ENCODE measurements at regions not wholly inside any gene's neighbourhood (a gene's known extent, or its start where the extent isn't known, plus 50 kb on each side); places are given as distances from the start of the nearest gene placed in this dataset.

DNA sequence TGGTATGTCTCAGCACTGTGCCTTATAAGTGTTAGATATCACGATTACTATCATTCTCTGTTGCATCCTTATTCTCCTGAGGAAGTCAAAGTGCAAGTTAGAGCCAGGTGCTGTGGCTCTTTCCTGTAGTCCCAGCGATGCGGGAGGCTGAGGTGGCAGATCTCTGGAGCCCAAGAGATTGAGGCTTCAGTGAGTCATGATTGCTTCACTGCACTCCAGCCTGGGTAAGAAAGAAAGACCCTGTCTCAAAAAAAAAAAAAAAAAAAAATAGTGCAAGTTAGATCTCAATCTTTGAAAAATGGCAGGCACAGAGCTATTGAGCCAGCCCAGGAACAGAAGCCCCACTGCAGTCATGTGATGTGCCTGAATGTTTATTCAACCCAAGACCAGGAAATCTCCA is 147.8 kb upstream of the POGK start:
- Histone ChIP-seq H3K18ac (ENCODE audit: low read depth in 1 of 2, low read length in 2 of 2) (no peak overlapping the region), H3K4me1 (ENCODE audit: control insufficient read depth, insufficient read depth, low read depth, low read length) (no peaks in the 10 kb centered on the region), H3K14ac (ENCODE audit: low read length in 2 of 2) (no peak overlapping the region), H3K4me3 (ENCODE audit: insufficient read depth in 1 of 2, low read depth in 1 of 2, low read length in 2 of 2) (no peak overlapping the region), H3K9me3 (ENCODE audit: control insufficient read depth, low read length) (peaks cover 4% of the 10 kb centered on the region), H3K79me1 (replicated peaks; ENCODE audit: low read length, poor library complexity, severe bottlenecking) (no peaks in the 10 kb centered on the region), H2BK12ac (ENCODE audit: low read length in 2 of 2) (no peak overlapping the region), H3K27ac (ENCODE audit: low read length, poor library complexity, severe bottlenecking) (no peak overlapping the region), H4K8ac (ENCODE audit: low read length) (no peak overlapping the region), H2BK15ac (ENCODE audit: low read depth, poor library complexity, severe bottlenecking) (no peak overlapping the region), H3K23ac (ENCODE audit: low read length in 2 of 2) (no peak overlapping the region), H2BK5ac (ENCODE audit: low read depth, low read length, poor library complexity, severe bottlenecking) (no peak overlapping the region), H4K91ac (ENCODE audit: low read length) (no peak overlapping the region), H3K36me3 (ENCODE audit: control insufficient read depth in 1 of 2, insufficient read depth in 2 of 2, low read depth in 1 of 2, low read length in 2 of 2) (no peaks in the 10 kb centered on the region), H3K4me2 (ENCODE audit: low read length, poor library complexity, severe bottlenecking) (no peak overlapping the region), H2BK120ac (ENCODE audit: low read depth, low read length) (no peak overlapping the region), H3K9ac (ENCODE audit: low read length) (no peak overlapping the region), H3K4ac (ENCODE audit: low read depth in 1 of 2, low read length in 2 of 2) (no peak overlapping the region), H2AFZ (ENCODE audit: low read depth, low read length) (no peak overlapping the region), H3K27me3 (ENCODE audit: control insufficient read depth in 1 of 2, insufficient read depth in 1 of 2, low read length in 2 of 2) (no peaks in the 10 kb centered on the region), H2AK5ac (ENCODE audit: low read length, severe bottlenecking) (no peak overlapping the region)
- 75% methylated on average over 3 of the region's 3 CpGs for WGBS
- no peak for DNase-seq

DNA sequence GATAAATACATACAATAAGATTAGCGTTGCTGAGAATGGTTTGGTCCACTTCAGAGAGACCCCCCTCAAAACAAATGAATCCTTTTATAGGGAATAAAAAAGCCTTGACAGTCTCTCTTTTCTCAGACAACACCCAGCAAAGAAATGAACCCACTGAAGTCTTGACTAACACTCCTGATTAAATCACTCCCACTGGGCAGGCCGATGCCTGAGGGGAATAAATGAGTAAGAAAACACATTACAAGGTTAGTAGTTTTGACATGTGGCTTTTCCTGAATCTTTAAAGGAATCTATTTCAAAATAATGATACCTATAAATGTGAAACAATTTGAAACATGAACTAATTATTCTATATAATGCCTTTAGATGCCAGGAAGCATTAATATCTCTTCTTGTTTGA is 146.9 kb upstream of the POGK start:
- Histone ChIP-seq H3K4ac (ENCODE audit: low read depth in 1 of 2, low read length in 2 of 2) (no peak overlapping the region), H3K27ac (ENCODE audit: low read length, poor library complexity, severe bottlenecking) (no peak overlapping the region), H3K14ac (ENCODE audit: low read length in 2 of 2) (no peak overlapping the region), H3K18ac (ENCODE audit: low read depth in 1 of 2, low read length in 2 of 2) (no peak overlapping the region), H2BK120ac (ENCODE audit: low read depth, low read length) (no peak overlapping the region), H2AFZ (ENCODE audit: low read depth, low read length) (no peak overlapping the region), H3K9me3 (ENCODE audit: control insufficient read depth, low read length) (peaks cover 4% of the 10 kb centered on the region), H2BK12ac (ENCODE audit: low read length in 2 of 2) (no peak overlapping the region), H4K8ac (ENCODE audit: low read length) (no peak overlapping the region), H3K4me2 (ENCODE audit: low read length, poor library complexity, severe bottlenecking) (no peak overlapping the region), H4K91ac (ENCODE audit: low read length) (no peak overlapping the region), H3K36me3 (ENCODE audit: control insufficient read depth in 1 of 2, insufficient read depth in 2 of 2, low read depth in 1 of 2, low read length in 2 of 2) (no peaks in the 10 kb centered on the region), H2BK15ac (ENCODE audit: low read depth, poor library complexity, severe bottlenecking) (no peak overlapping the region), H3K9ac (ENCODE audit: low read length) (no peak overlapping the region), H2AK5ac (ENCODE audit: low read length, severe bottlenecking) (no peak overlapping the region), H3K23ac (ENCODE audit: low read length in 2 of 2) (no peak overlapping the region), H2BK5ac (ENCODE audit: low read depth, low read length, poor library complexity, severe bottlenecking) (no peak overlapping the region), H3K79me1 (replicated peaks; ENCODE audit: low read length, poor library complexity, severe bottlenecking) (no peaks in the 10 kb centered on the region), H3K4me1 (ENCODE audit: control insufficient read depth, insufficient read depth, low read depth, low read length) (no peaks in the 10 kb centered on the region), H3K4me3 (ENCODE audit: insufficient read depth in 1 of 2, low read depth in 1 of 2, low read length in 2 of 2) (no peak overlapping the region), H3K27me3 (ENCODE audit: control insufficient read depth in 1 of 2, insufficient read depth in 1 of 2, low read length in 2 of 2) (no peaks in the 10 kb centered on the region)
- DNase-seq = no peak
- WGBS = 71% methylated on average over 1 of the region's 2 CpGs

DNA sequence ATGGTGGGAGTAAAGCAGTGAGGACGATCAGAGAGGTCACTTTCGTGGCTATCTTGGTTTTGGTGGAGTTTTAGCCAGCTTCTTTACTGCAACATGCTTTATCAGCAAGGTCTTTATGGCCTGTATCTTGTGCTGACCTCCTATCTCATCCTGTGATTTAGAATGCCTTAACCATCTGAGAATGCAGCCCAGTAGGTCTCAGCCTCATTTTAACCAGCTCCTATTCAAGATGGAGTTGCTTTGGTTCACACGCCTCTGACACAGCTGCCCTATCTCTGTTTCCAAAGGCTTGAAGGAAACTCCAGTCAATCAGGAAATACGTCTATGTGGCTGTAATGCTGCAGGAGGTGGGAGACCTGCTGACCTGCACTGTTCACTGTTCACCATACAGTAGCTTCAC is 146.1 kb upstream of the POGK start:
- H3K9me3 ChIP-seq (ENCODE audit: control insufficient read depth, low read length) = peaks cover 4% of the 10 kb centered on the region
- H3K4me1 ChIP-seq (ENCODE audit: control insufficient read depth, insufficient read depth, low read depth, low read length) = no peaks in the 10 kb centered on the region
- no peak overlapping the region for H3K4me2 ChIP-seq (ENCODE audit: low read length, poor library complexity, severe bottlenecking)
- no peak overlapping the region for H2BK120ac ChIP-seq (ENCODE audit: low read depth, low read length)
- H3K9ac ChIP-seq (ENCODE audit: low read length) = no peak overlapping the region
- no peak overlapping the region for H4K91ac ChIP-seq (ENCODE audit: low read length)
- H3K4ac ChIP-seq (ENCODE audit: low read depth in 1 of 2, low read length in 2 of 2) = no peak overlapping the region
- H3K14ac ChIP-seq (ENCODE audit: low read length in 2 of 2) = no peak overlapping the region
- H2BK5ac ChIP-seq (ENCODE audit: low read depth, low read length, poor library complexity, severe bottlenecking) = no peak overlapping the region
- H3K18ac ChIP-seq (ENCODE audit: low read depth in 1 of 2, low read length in 2 of 2) = no peak overlapping the region
- H2AFZ ChIP-seq (ENCODE audit: low read depth, low read length) = no peak overlapping the region
- 66% methylated on average over 4 of the region's 4 CpGs for WGBS
- H3K27me3 ChIP-seq (ENCODE audit: control insufficient read depth in 1 of 2, insufficient read depth in 1 of 2, low read length in 2 of 2) = no peaks in the 10 kb centered on the region
- no peak overlapping the region for H2AK5ac ChIP-seq (ENCODE audit: low read length, severe bottlenecking)
- no peaks in the 10 kb centered on the region for H3K36me3 ChIP-seq (ENCODE audit: control insufficient read depth in 1 of 2, insufficient read depth in 2 of 2, low read depth in 1 of 2, low read length in 2 of 2)
- no peak overlapping the region for H4K8ac ChIP-seq (ENCODE audit: low read length)
- no peak for DNase-seq
- no peak overlapping the region for H3K23ac ChIP-seq (ENCODE audit: low read length in 2 of 2)
- no peak overlapping the region for H2BK12ac ChIP-seq (ENCODE audit: low read length in 2 of 2)
- no peak overlapping the region for H2BK15ac ChIP-seq (ENCODE audit: low read depth, poor library complexity, severe bottlenecking)
- no peak overlapping the region for H3K27ac ChIP-seq (ENCODE audit: low read length, poor library complexity, severe bottlenecking)
- no peak overlapping the region for H3K4me3 ChIP-seq (ENCODE audit: insufficient read depth in 1 of 2, low read depth in 1 of 2, low read length in 2 of 2)
- H3K79me1 ChIP-seq (replicated peaks; ENCODE audit: low read length, poor library complexity, severe bottlenecking) = no peaks in the 10 kb centered on the region

DNA sequence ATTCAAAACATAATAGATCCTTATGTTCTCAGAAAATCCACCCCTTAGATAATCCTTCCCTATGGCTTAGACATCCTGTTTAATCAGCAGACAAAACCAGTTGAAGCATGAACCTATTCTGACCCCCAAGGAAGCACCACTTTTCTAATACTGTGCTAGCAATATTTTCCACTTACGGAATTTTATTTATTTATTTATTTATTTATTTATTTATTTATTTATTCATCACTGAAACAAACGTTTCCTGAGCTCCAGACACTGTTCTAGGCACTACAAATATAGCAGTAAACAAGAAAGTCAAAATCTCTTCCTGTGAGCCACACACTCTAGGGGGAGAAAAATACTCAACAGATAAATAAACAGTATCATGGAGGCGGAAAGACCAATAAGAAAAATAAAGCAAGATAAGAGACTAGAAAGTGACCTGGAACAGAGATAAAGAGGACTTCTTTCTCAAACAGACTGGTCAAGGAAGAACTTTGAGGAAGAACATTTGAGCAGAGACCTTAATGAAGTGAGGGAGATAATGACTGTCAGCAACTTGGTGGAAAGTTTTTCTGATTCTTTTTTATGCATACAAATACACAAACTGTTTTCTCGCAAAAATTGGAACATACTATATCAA is 145.5 kb upstream of the POGK start:
- Histone ChIP-seq H2BK12ac (ENCODE audit: low read length in 2 of 2) (no peak overlapping the region), H3K27me3 (ENCODE audit: control insufficient read depth in 1 of 2, insufficient read depth in 1 of 2, low read length in 2 of 2) (no peaks in the 10 kb centered on the region), H2AFZ (ENCODE audit: low read depth, low read length) (no peak overlapping the region), H2BK120ac (ENCODE audit: low read depth, low read length) (no peak overlapping the region), H3K4me3 (ENCODE audit: insufficient read depth in 1 of 2, low read depth in 1 of 2, low read length in 2 of 2) (no peak overlapping the region), H2BK15ac (ENCODE audit: low read depth, poor library complexity, severe bottlenecking) (no peak overlapping the region), H3K9me3 (ENCODE audit: control insufficient read depth, low read length) (peaks cover 4% of the 10 kb centered on the region), H3K4me1 (ENCODE audit: control insufficient read depth, insufficient read depth, low read depth, low read length) (no peaks in the 10 kb centered on the region), H3K36me3 (ENCODE audit: control insufficient read depth in 1 of 2, insufficient read depth in 2 of 2, low read depth in 1 of 2, low read length in 2 of 2) (no peaks in the 10 kb centered on the region), H2AK5ac (ENCODE audit: low read length, severe bottlenecking) (no peak overlapping the region), H4K91ac (ENCODE audit: low read length) (no peak overlapping the region), H4K8ac (ENCODE audit: low read length) (no peak overlapping the region), H3K14ac (ENCODE audit: low read length in 2 of 2) (no peak overlapping the region), H3K27ac (ENCODE audit: low read length, poor library complexity, severe bottlenecking) (no peak overlapping the region), H3K4ac (ENCODE audit: low read depth in 1 of 2, low read length in 2 of 2) (no peak overlapping the region), H3K79me1 (replicated peaks; ENCODE audit: low read length, poor library complexity, severe bottlenecking) (no peaks in the 10 kb centered on the region), H3K4me2 (ENCODE audit: low read length, poor library complexity, severe bottlenecking) (no peak overlapping the region), H3K9ac (ENCODE audit: low read length) (no peak overlapping the region), H3K23ac (ENCODE audit: low read length in 2 of 2) (no peak overlapping the region), H3K18ac (ENCODE audit: low read depth in 1 of 2, low read length in 2 of 2) (no peak overlapping the region), H2BK5ac (ENCODE audit: low read depth, low read length, poor library complexity, severe bottlenecking) (no peak overlapping the region)
- 46% methylated on average over 2 of the region's 4 CpGs for WGBS
- no peak for DNase-seq

All from mesenchymal stem cell (in vitro differentiated cells and primary cell).